ENCODE measurements at regions not wholly inside any gene's neighbourhood (a gene's known extent, or its start where the extent isn't known, plus 50 kb on each side); places are given as distances from the start of the nearest gene placed in this dataset.
A peak's percentile ranks its signal among the peaks of the same experiment; 100 is the strongest.
"Not testable (repeated sequence)": the region's sequence is repeated elsewhere in the genome, so short reads cannot be mapped to it uniquely, and the experiment has no call there.

DNA sequence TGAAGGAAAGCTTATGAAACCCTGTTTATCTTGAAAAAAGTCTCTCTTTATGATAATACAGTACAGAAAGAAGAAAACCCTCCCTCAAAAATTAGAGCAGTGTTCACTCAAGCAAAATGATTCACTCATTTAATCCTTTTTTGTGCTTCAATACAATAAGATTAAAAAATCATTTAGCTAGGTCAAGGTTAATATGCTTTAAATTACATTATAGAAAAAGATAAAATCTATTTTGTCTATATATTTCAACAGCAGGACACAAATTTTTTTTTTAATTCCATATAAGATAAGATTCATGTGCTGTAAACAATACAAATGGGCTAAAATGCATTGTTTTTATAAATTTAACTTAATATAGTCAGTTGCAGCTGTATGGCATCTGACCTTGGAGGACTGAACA lies 176.9 kb downstream of the KCNE4 start:
- no peak for DNase-seq

DNA sequence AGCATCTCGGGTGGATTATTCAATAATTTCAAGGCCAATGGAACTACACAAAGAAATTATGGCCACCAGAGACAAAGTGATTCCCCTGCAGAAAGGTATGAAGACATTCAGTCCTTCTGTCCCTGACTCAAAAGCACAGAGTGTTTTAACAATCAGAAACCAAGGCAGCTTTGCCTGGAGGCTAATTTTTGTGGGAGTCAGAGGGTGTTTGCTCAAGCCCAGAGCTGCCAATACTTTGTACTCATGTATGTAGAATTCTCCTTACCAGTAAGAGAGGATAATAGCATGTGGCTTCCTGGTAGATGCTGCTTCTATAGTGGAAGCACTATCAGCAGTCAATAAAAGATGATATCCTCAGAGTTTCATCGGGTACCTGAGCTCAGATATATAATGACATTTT lies 178.4 kb downstream of the KCNE4 start:
- no peak for DNase-seq

DNA sequence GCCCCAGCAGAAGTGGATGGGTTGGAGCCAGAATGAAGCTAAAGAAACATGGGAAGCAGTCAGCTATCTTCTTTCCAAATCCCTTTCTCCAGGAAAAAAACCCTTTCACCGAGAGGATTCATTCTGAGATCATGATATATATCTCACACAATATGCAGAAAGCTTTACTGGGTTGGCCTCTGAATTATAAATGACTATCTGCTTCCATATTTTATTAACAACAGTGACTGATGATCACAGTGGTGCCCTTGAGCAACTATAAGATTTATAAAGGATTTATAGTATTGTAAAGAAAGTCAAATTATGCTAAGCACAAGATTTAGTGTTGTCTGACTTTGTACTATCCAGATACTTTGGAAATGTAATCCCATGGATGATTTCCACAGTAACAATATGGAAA lies 180.3 kb downstream of the KCNE4 start:
- no peak for DNase-seq

DNA sequence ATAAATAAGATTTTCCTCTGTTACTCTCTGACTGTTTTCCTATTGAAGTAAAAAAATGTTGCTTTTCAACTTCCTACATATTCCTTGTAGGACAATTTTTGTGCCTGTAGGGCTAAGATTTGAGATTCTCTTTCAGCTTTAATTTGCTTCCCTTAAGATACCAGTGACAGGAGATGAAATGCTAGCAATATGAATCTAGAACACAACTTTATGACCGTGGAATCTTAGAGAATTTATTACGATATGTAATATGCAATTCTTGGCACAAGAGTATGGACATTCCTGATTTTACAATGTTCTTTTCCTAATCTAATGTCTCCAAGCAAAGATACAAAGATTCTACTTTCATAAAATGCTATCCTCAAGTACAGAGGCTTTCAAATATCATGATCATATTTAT lies 180.9 kb downstream of the KCNE4 start:
- no peak for DNase-seq

DNA sequence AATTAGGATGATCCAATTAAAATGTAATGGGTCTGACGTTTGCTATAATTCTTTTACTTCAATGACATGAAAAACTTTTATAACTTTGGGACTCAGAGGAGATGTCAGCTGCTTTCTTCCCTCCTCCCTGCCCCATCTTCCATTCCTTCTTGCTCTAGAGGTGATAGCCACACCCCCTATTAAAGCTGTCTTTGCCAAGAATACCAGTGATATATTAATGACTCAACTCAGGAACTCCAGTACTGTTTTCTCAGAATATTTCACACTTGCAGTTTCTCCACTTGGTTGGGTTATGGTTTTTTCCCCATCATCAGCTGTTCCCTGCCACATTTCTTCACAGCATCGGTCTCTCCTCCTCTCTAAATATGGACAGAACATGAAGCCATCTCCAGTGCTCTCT lies 184.0 kb downstream of the KCNE4 start:
- no peak for DNase-seq

DNA sequence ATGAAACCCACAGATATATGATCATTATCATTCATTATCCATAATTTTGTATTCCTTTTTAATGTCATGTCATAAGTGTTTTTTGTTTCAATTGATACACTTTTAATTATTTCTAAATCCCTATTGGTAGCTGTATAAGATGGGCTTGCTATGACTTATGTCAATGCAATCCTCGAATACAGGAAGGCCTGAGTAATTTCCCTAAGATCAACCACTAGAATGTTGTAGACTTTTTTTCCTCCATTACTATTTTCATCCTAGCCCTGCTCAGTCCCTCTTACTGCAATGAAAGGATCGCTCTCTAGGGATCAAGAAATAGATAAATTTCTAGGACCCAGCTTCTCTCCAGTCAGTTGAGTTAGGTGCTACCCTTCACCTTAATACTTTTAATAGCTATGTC lies 186.3 kb downstream of the KCNE4 start:
- DNase-seq: no peak

DNA sequence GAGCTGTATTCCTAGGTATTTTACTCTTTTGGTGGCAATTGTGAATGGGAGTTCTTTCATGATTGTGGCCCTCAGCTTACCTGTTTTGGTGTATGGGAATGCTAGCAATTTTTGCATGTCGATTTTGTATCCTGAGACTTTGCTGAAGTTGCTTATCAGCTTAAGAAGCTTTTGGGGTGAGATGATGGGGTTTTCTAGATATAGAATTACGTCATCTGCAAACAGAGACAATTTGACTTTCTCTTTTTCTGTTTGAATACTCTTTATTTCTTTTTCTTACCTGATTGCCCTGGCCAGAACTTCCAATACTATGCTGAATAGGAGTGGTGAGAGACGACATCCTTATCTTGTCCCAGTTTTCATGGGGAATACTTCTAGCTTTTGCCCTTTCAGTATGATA lies 191.2 kb downstream of the KCNE4 start:
- DNase-seq: no peak

DNA sequence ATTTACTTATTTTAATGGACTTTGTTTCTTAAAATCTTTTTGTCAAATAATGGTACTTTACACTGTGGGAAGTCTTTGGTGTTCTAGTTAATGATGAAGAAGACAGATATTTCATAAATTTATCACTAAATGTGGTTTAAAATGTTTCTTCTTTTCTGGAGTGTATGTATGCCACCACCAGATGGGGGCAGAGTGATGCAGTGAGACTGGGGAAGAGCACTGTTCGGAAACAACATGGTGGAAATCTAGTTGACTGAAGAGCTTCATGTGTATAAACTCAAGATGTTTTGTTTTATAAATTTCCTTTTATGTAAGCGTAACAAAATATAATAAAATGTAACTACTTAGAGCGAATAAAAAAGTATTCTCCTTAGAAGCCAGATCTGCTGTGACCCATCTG lies 195.1 kb downstream of the KCNE4 start:
- peak; percentile 1 for DNase-seq

DNA sequence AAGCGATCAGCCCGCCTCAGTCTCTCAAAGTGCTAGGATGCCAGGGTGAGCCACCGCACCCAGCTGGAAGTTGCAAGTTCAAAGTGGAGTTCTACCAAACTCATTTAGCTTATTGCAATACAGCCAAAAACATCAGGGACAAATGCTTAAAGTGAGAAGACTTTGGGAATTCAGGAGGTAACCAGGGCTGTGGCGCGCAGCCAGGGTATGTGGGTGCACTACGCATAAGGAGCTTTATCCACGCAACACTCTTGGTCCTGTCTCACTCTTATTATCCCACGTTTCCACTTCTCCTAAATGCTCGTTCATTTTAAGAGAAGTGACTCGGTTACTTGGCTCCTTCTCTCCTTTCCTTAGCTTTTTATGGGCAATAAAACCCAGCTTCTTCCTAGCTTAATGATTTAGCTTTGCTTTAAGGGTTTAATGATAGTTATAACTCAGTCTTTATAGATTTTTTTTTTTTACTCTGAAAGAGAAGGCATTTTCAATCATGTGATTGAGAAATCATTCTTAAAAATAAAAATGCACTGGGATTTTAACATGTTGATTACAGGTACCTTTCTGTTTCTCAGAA lies 199.8 kb downstream of the KCNE4 start:
- no peak for DNase-seq

DNA sequence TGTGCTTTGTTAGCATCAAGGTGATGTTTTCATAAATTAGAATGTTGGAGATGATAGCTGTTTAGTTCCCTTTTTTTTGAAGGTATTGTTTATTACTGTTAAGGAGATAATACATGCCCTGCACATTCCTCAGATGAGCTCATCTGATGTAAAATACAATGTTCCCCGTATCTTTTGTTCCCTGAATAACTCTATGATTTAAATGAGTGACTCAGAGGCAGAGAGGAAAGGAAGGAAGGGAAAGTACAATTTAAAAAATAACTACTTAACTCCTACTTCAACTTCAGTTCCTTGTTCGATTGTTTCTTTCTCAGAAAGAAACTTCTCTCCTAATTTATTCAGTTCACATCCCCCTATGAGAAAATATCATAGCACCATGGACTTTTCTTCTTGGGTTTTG lies 208.7 kb downstream of the KCNE4 start:
- DNase-seq: no peak

DNA sequence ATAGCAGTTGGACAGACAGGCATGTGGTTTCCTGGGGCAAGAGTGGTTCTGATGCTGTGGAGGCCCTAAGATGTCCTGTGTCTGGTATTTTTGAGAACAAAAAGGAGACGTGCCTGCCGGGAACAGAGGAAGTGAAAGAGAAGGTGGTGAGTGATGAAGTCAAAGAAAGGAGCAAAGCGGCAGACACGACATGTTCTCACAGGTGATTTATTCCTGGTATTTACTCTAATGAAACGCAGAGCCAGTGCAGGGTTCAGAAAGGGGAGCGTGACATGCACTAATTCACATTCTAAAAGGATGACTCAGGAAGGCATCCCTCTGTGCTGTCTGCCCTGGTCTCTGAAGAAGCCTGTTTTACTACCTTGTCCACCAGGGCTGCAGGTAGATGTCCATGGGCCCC lies 211.0 kb downstream of the KCNE4 start:
- no peak for DNase-seq

DNA sequence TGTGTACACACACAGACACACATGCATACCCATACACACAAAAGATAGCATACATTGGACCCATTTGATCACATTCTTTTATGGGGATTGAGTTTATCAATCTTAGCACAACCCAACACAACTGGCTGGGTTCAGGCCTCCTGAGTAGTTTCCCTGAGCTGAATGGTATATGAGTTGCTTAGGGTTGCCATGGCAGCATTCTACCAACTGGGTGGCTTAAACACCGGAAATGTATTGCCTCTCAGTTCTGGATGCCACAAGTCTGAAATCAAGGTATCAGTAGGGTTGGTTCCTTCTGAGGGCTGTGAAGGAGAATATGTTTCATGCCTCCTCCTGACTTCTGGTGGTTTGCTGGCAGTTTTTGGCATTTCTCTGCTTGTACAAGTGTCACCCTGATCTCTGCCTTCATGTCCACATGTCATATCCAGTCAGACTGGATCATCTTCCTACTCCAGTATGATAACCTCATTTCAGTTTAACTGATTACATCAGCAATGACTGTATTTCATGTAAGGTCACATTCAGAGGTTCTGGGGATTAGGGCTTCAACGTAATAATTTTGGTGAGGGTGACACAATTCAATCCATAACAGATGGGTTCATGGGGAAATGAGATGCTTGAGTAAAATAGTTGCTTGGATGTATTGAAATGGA lies 212.7 kb downstream of the KCNE4 start:
- no peak for DNase-seq

DNA sequence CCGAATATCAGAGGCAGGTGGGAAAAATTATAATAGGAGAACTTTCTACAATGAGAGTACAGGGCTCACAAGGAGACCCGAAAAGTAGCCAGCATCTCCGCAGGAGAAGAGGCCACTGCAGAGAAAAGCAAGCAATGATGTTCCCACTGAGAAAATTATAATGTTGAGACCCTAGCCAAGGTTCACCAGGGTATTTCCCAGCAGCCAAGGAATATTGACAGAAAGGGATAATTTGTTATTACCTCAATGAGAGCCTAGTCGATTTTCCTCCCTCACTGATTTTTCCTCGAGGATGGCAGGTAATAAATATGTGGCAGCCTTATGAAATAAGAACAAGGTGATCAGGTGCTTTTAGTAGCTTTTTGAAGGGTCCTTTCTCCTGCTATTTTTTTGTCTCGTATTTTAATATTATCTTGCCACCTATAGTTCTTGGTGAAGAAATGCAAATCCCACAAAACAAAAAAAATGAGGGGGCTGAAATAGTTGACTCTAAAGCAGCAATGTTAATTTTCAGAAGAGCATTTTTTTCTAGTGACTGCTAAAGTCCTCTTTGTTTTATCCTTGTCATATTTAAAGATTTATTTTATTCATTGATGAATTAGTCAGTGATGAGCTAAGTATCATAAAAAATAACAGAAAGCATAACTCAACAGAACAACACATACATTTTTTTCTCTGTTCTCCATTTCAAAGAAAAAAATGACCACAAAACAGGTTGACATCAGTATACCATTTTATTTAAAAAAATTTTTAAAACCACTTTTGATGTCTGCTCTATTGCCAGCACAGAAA lies 215.4 kb downstream of the KCNE4 start:
- DNase-seq: no peak

DNA sequence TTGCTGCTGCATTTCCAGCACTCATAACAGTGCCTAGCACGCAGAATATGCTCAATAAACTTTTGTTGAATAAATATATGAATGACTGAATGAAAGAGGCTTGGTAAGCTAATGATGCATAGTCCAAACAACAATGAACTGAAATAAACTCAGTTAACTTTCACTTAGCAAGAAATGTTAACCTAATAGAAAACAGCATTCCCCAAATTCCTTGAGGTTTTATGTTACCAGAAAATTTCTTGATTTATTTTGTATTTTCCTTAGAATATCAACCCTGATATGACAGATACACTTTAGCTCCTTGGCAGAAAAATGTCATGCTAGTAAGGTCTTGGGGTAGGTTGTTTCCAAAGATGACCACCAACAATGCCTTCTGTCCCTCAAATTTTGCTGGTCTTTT lies 217.4 kb downstream of the KCNE4 start:
- DNase-seq: no peak

DNA sequence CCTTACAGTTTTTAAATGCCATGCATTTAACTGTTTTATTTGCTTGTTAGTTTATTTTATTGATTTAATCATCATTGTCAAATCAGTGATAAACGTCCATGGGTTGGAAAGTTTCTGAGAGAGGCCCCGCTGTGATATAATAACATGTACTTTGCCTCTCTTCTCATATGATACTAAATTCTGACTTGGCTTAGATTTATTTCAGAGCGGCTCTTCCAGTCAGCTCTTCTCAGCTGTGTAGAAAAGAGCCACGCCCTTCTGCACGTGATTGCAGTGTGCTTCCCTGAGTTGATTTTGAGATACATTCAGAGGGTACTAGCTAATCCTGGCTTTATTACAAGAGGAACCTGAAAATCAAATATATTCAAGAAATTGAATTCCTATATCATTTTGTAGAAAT lies 218.6 kb downstream of the KCNE4 start:
- no peak for DNase-seq

DNA sequence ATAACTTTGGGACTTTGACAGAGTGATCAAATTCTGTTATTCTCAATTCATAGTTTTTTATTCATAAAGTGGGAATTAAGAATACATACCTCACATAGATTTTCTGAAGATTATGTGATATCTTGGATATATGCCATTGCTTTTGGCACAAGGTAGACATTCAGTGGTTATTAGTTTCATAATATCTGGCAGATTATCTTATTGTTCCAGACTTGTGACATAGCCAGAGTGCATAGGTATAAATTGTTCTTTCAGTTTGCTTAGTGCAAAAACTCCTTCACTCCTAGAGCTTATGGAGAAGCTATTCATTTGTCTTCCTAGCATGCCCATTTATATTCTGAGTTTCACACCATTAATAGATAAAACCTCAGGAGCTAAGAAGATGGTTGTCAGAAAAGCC lies 222.0 kb downstream of the KCNE4 start:
- no peak for DNase-seq

DNA sequence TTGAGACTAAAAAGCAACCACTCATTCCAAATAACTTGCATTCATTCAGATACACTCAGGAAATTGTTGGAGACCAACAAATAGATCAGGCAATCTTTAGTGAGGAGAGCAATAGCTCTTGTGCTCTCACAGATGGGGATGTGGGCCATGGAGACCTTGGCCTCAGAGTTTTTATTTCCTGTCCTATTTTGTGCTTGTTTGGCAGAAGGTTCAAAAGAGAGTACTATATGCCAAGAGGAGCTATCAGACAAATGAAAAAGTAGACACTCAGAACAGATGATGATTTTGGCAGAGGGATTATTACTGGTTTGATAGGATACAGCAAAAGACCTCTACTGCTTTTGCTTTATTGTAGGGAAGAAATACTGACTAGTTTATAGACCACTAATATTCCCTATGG lies 230.2 kb downstream of the KCNE4 start:
- no peak for DNase-seq

DNA sequence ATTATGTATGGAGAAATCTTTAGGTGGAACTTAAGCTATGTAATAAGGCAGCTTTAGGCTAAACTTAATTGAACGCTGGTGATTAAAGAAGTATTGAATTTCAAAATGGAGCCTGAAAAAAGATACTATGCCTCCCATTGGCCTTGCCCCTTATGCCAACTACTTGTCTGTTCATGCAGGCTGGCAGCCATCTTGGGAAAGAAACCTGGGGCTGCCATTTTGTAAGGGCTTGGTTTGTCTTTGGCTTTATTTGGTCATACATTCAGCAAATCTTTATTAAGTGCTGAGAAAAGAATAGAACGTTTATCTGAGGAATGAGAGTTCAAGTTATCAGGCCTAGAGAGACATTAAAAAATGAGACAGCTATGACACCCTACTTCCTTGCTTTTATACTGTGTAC lies 231.3 kb downstream of the KCNE4 start:
- no peak for DNase-seq

DNA sequence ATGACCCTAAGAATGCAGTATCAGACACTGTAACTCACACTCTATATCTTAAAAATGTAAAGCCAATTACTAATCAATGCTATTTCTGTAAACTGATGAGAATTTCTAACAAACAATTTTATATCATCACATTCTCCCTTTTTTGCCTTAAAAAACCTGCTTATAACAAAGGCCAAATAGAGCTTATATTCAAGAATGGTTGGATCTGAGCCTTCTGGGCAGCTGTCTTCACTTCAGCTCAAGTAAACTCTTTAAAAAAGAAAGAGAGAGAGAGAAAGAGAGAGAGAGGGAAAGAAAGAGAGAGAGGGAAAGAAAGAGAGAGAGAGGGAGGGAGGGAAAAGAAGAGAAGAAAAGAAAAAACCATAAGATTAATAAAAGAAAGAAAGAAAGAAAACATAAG lies 231.8 kb downstream of the KCNE4 start:
- no peak for DNase-seq

DNA sequence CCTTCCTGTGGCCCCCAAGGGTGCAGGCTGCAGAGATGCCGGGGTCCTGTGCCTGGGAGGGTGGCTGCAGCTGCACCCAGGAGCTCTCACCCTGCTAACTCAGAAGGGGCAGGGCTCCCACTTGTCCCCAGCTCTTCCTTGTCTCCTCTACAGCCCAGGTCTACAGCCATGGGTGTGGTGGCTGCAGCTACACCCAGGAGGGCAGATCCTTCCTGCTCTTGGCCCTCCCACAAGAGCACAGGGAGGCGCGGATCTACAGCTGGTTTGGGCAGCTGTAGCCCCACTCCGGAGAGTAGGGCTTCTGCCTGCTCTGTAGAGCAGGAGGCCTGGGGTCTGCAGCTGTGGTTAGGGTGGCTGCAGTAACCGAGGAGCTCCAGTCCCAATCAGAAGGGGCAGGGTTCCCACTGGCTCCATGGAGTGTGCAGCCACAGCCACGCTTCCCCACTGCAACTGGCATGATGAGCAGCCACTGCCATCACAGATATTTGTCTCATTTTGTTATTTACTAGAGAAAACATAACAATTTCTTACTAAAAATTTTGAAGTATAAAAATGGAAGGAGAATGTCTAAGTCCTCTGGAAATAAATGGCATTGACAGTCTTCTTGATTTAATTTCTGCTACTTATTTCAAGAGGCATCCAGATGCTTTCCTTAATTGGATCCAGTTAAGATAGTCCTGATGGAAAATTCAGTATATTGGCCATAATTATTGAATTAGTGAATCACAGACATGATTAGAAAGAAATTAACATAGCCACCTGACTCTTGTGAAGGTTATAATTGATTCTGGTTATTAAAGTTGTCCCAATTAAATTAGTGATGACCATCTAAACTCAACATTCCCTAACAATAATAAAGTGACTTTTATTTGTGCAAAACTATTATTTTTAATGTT lies 233.6 kb downstream of the KCNE4 start:
- no peak for DNase-seq

DNA sequence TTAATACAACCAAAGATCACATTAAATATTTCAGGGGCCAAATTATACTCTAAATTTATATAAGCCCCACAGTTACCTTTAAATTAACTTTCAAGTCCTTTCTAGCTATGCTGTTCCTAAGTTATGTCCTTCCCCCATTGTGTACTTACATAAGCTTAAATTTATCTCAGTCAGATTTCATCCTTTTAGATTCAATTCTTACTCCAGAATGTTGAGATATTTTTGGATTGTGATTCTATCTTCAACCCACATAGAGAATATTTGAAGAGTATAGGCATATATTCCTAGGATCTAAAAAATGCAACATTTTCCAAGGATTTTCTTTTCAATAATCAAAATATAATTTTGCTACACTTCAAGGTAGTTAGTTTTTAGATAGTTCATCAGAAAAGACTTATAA lies 242.8 kb downstream of the KCNE4 start:
- DNase-seq: no peak

DNA sequence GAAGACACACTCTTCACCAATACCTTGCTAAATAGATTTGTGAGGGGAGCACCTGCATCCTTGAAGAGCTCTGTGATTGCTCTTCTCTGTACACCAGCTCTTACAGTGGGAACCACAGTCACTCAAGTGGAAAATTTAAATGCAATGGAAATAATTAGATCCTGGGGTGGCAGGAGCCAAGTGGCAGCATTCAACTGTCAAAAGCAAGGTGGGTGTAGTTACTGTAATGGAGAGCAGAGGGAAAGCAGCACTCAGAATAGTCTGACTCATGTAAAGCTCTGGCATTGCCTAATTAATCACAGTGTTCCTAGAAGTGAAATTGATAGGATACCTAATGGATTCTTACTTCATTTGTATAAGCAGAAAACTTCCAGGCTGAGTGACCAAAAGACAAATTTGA lies 245.8 kb downstream of the KCNE4 start:
- DNase-seq: no peak

DNA sequence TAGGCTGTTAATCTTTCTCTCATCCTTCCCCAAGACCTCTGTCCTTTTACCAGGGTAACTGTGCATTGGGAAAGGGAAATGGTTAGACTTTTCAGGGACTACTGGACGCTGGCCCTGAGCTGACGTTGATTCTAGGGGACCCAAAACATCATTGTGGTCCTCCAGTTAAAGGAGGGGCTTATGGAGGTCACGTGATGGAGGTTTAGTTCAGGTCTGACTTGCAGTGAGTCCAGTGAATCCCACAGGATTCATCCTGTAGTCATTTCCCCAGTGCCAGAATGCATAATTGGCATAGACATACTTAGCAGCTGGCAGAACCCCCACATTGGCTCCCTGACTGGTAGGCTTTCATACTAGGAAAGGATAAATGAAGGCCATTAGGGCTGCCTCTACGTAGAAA lies 246.3 kb downstream of the KCNE4 start:
- not testable (repeated sequence) for DNase-seq

DNA sequence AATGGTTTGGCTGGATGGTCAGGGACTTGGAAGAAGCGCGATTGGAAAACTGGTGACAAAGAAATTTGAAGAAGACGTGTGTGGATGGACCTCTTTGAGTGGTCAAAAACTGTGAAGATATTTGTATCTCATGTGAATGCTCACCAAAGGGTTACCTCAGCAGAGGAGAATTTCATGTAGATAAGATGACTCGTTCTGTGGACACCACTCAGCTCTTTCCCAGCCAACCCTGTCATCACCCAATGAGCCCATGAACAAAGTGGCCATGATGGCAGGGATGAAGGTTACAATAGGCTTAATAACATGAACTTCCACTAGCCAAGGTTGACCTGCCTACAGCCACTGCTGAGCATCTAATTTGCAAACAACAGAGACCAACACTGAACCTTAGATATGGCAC lies 248.3 kb downstream of the KCNE4 start:
- DNase-seq: no peak

Data from NCI-H2029 (cell line).